GM12892 (cell line): ENCODE measurements at regions not wholly inside any gene's neighbourhood (a gene's known extent, or its start where the extent isn't known, plus 50 kb on each side); places are given as distances from the start of the nearest gene placed in this dataset.

Source experiments
- POLR2AphosphoS5 ChIP-seq: IDR thresholded peaks from 2 replicates; pipeline ENCODE4 v1.6.1; 2011; ENCODE audit warnings: low read depth, low read length, control low read depth
- TAF1 ChIP-seq: IDR thresholded peaks from 2 replicates; pipeline ENCODE4 v1.6.1; 2011; ENCODE audit warnings: low read depth, mild to moderate bottlenecking, control low read depth, low read length, borderline replicate concordance

- no peak for TF ChIP-seq POLR2AphosphoS5
- no peak for TF ChIP-seq TAF1
Measured at GRCh38 chr2:2671826-2672225, 340.8 kb upstream of the MYT1L start.
